BLaER1 treated with 17β-estradiol and CSF1 and Interleukin-3, amounts not matched to agents 10 nM and 100 nM (cell line): ENCODE measurements at regions not wholly inside any gene's neighbourhood (a gene's known extent, or its start where the extent isn't known, plus 50 kb on each side); places are given as distances from the start of the nearest gene placed in this dataset.

Experiments used
- H3K27ac ChIP-seq, 11 experiments: shearing (Covaris generic); formaldehyde crosslinking; 2 replicates each; pipeline ENCODE4 v1.8.1; 2022
- H3K27me3 ChIP-seq, 11 experiments: shearing (Covaris generic); formaldehyde crosslinking; 2 replicates each; pipeline ENCODE4 v1.8.1; 2022
- H3K36me3 ChIP-seq, 11 experiments: shearing (Covaris generic); formaldehyde crosslinking; 2 replicates each; pipeline ENCODE4 v1.8.1; 2022
- H3K4me1 ChIP-seq, 10 experiments: shearing (Covaris generic); formaldehyde crosslinking; 2 replicates each; pipeline ENCODE4 v1.8.1; 2022
- H3K4me2 ChIP-seq, 11 experiments: shearing (Covaris generic); formaldehyde crosslinking; 2 replicates each; pipeline ENCODE4 v1.8.1; 2022
- H3K4me3 ChIP-seq, 10 experiments: shearing (Covaris generic); formaldehyde crosslinking; 2 replicates each; pipeline ENCODE4 v1.8.1; 2022
- H3K9ac ChIP-seq, 11 experiments: shearing (Covaris generic); formaldehyde crosslinking; 2 replicates each; pipeline ENCODE4 v1.8.1; 2022
- H3K9me3 ChIP-seq, 11 experiments: shearing (Covaris generic); formaldehyde crosslinking; replicated peaks in 1 of 11; 2 replicates each; pipeline ENCODE4 v1.8.1; 2022
- H4K20me1 ChIP-seq, 11 experiments: shearing (Covaris generic); formaldehyde crosslinking; 2 replicates each; pipeline ENCODE4 v1.8.1; 2022
- Cebpa-rat ChIP-seq, 11 experiments: shearing (Covaris generic); IDR thresholded peaks; 2 replicates each; pipeline ENCODE4 v1.8.1; 2022

DNA sequence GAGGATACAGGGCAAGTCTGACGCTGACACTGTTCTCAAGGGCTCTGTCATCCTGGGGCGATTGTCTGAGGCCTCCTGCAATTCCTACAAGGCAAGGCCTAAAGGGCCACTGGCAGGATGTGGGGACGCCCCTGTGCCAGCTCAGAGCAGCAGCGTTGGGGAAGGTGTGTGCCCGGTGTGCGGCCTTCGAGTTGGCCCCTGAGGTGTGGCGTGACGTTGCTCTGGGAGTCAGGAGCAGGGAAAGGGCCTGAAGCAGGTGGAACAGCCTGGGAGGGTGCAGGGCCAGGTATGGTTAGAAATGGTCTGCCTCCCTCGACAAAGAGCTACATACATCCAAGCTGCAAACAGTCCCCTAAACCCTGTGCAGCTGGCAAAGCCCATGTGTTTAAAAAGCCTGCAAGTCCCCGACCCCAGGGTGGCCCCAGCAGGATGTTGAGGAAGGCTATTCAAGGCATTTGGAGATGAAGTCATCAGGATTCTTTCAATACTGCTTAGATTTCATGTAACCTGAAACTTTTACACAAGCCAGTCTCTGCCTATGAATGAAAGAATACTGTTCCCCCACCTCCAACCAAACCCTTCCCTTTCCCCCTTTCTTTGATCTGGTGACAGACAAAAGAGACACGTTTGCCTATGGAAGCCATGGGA is 142.5 kb upstream of the TNS3 start:
- Histone ChIP-seq H4K20me1 (no peaks in the 10 kb centered on the region), H3K9ac (peak overlapping the region in 3 of 11 experiments; percentile 33 to 37 (median 36); a peak in 4 of 22 replicates), H3K4me2 (peak overlapping the region in 10 of 11 experiments; percentile 12 to 91 (median 75); a peak in 19 of 22 replicates), H3K27me3 (no peaks in the 10 kb centered on the region), H3K27ac (peak overlapping the region in 5 of 11 experiments; percentile 34 to 57 (median 49); a peak in 6 of 22 replicates), H3K4me1 (peaks cover 12 to 35% (median 26%) of the 10 kb centered on the region in 10 experiments; a peak in 18 of 20 replicates), H3K36me3 (no peaks in the 10 kb centered on the region), H3K9me3 (no peaks in the 10 kb centered on the region), H3K4me3 (no peak overlapping the region)
- TF ChIP-seq Cebpa-rat (IDR thresholded peaks at IDR 0.05): no peak

DNA sequence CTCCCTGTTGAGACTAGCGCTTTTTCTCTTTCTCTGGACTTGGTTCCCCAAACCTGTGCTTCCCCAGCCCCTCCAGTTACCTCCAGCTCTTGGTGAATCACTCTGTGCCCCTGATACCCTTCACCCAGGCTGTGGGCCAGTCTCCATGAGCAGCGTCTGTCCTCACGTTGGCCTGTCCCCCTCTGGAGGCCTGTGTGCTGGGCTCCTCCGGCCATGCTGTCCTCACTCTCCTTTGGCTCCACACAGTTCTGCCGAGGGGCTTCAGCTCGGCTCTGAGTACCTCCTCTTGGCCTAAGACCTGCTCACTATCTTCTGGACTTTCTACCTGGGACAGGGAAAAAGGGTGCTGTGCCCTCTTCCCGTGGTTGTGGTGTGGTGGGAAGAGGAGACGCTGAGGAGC is 140.2 kb upstream of the TNS3 start:
- H4K20me1 ChIP-seq: no peaks in the 10 kb centered on the region
- H3K4me3 ChIP-seq: no peak overlapping the region
- no peak for TF ChIP-seq Cebpa-rat (IDR thresholded peaks at IDR 0.05)
- no peak overlapping the region for H3K4me2 ChIP-seq
- no peaks in the 10 kb centered on the region for H3K27me3 ChIP-seq
- H3K36me3 ChIP-seq: no peaks in the 10 kb centered on the region
- no peak overlapping the region for H3K27ac ChIP-seq
- no peak overlapping the region for H3K9ac ChIP-seq
- no peaks in the 10 kb centered on the region for H3K9me3 ChIP-seq
- peaks cover 12 to 35% (median 26%) of the 10 kb centered on the region in 10 experiments; a peak in 18 of 20 replicates for H3K4me1 ChIP-seq

DNA sequence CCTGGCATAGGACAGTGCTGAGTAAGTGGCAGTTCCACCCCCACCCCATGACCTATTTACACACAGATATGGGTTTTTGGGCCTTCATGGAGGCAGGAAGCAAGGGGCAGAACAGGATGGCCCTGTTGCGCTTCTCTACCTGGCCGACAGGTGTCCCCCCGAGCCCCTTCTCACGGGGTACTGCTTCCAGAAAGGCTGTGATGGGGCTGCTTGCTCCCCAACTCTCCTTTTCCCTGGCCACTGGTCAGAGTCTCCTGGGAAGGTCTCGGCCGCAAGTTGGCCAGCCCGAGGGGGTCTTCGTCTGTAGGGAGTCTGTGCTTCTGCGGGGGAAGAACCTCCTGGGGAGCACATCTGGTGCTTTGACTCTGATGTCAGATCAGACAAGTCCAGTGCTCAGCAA is 139.8 kb upstream of the TNS3 start:
- no peak overlapping the region for H3K4me2 ChIP-seq
- TF ChIP-seq Cebpa-rat (IDR thresholded peaks at IDR 0.05): no peak

DNA sequence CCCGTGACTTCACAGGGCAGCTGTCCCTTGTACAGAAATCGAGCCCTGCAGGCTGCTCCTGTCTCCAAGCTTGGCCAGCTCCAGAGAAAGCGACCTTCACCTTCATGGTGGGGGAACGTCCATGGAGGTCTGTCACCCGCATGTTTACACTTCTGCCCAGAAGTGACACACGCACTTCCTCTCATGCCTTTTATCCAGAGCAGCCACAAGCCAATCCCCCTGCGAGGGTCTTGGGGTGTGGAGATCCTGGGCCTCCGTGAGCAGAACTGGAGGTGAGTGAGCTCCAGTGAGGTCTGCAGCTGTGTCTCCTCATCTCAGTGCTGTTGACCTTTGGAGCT is 139.0 kb upstream of the TNS3 start:
- TF ChIP-seq Cebpa-rat (IDR thresholded peaks at IDR 0.05): no peak
- Histone ChIP-seq H3K27ac (no peak overlapping the region), H3K9me3 (no peaks in the 10 kb centered on the region), H3K4me2 (no peak overlapping the region), H3K4me3 (no peak overlapping the region), H4K20me1 (no peaks in the 10 kb centered on the region), H3K9ac (no peak overlapping the region), H3K27me3 (no peaks in the 10 kb centered on the region), H3K36me3 (no peaks in the 10 kb centered on the region), H3K4me1 (peaks cover 6 to 22% (median 20%) of the 10 kb centered on the region in 10 experiments; a peak in 18 of 20 replicates)

More for the DNA sequence above, 139.8 kb upstream of the TNS3 start:
- no peak overlapping the region for H3K4me3 ChIP-seq
- H3K27ac ChIP-seq: no peak overlapping the region
- H4K20me1 ChIP-seq: no peaks in the 10 kb centered on the region
- no peaks in the 10 kb centered on the region for H3K27me3 ChIP-seq
- H3K4me1 ChIP-seq: peaks cover 12 to 30% (median 26%) of the 10 kb centered on the region in 10 experiments; a peak in 18 of 20 replicates
- H3K9me3 ChIP-seq: no peaks in the 10 kb centered on the region
- no peaks in the 10 kb centered on the region for H3K36me3 ChIP-seq
- H3K9ac ChIP-seq: no peak overlapping the region

DNA sequence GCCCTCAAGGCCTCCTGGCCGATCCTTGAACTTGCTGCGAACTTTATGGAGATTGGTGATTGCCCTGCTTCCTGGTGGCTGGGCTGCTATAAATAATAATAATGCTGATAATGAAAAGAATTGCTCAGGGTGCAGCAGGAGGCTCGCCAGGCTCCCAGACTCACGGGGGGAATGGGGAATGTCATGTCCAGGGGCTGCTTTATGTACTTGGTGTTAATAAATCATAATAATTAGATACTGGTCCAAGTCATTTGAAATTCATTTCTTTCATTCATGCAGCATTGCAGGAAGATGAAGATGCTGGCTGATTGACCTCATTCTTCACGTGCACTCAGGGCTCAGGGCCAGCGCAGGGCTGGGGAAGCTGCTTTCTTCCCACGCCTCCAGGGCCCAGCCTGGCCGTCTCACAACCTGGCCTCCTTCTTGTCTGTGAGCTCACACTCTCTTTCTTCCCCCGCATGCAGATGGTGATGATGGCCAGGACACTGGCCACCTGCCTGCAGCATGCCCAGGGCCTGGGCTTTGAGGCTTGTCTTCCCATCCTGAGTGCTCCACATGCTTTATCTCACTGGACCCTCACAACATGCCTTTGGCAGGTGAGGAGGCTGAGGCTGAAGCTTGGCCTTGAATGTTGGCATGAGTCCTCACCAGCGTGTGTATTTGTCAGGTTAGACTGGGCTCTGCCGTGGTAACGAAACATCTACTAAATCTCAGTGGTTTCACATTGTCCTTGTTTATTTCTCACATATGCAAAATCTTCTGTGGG is 138.4 kb upstream of the TNS3 start:
- Histone ChIP-seq H3K9me3 (no peaks in the 10 kb centered on the region), H3K27me3 (no peaks in the 10 kb centered on the region), H4K20me1 (no peaks in the 10 kb centered on the region), H3K9ac (no peak overlapping the region), H3K36me3 (no peaks in the 10 kb centered on the region), H3K4me1 (peaks cover 3 to 20% (median 17%) of the 10 kb centered on the region in 10 experiments; a peak in 18 of 20 replicates), H3K27ac (no peak overlapping the region), H3K4me2 (no peak overlapping the region), H3K4me3 (no peak overlapping the region)
- no peak for TF ChIP-seq Cebpa-rat (IDR thresholded peaks at IDR 0.05)

DNA sequence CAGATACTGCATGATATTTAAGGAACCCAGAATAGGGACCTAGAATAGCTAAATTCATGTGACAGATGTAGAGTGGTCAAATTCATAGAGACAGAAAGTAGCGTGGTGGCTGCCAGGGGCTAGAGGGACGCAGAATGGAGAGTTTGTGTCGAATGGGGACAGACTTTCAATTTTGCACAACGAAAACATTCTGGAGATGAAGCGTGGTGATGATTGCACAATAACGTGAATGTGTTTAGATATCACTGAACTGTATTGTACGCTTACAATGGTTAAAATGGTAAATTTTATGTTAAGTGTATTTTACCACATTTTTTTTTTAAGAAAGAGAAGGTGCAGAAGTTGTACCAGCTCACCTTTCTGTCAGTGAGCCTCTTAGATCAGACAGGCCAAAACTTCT is 137.8 kb upstream of the TNS3 start:
- H3K9me3 ChIP-seq: no peaks in the 10 kb centered on the region

DNA sequence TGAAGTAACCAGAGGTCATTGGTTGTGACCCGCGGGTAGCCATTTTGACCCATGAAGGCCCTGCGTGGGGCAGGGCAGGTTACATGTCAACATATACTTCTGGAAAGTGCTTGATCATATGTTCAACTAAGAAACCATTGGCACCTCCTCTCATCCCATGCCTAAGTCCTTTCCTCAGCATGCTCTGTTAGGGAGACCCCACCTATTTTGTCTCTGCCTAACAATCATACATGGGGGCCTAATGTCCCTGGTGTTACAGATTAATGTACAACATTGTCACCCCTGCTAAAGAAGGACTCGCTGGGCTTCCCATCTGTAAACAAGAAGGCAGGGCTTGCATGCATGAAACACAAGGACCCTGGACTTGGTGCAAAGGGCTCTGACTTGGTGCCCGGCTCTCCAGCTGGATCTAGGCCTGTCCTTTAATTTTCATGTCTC is 133.7 kb upstream of the TNS3 start:
- no peak overlapping the region for H3K4me3 ChIP-seq
- H3K36me3 ChIP-seq: no peaks in the 10 kb centered on the region
- TF ChIP-seq Cebpa-rat (IDR thresholded peaks at IDR 0.05): no peak
- no peak overlapping the region for H3K27ac ChIP-seq
- H3K4me1 ChIP-seq: peaks cover 0 to 17% (median 11%) of the 10 kb centered on the region in 10 experiments; a peak in 13 of 20 replicates
- no peaks in the 10 kb centered on the region for H3K9me3 ChIP-seq
- H4K20me1 ChIP-seq: no peaks in the 10 kb centered on the region
- no peaks in the 10 kb centered on the region for H3K27me3 ChIP-seq
- H3K9ac ChIP-seq: no peak overlapping the region
- peak overlapping the region in 4 of 11 experiments; percentile 8 to 33 (median 18); a peak in 4 of 22 replicates for H3K4me2 ChIP-seq

More for the DNA sequence above, 137.8 kb upstream of the TNS3 start:
- no peaks in the 10 kb centered on the region for H4K20me1 ChIP-seq
- no peak overlapping the region for H3K27ac ChIP-seq
- H3K27me3 ChIP-seq: no peaks in the 10 kb centered on the region
- H3K4me3 ChIP-seq: no peak overlapping the region
- H3K36me3 ChIP-seq: no peaks in the 10 kb centered on the region
- no peak overlapping the region for H3K9ac ChIP-seq
- H3K4me2 ChIP-seq: no peak overlapping the region
- TF ChIP-seq Cebpa-rat (IDR thresholded peaks at IDR 0.05): peak in 8 of 11 experiments; percentile 11 to 84 (median 39); a peak in 6 of 22 replicates
- H3K4me1 ChIP-seq: peaks cover 0 to 20% (median 16%) of the 10 kb centered on the region in 10 experiments; a peak in 16 of 20 replicates

DNA sequence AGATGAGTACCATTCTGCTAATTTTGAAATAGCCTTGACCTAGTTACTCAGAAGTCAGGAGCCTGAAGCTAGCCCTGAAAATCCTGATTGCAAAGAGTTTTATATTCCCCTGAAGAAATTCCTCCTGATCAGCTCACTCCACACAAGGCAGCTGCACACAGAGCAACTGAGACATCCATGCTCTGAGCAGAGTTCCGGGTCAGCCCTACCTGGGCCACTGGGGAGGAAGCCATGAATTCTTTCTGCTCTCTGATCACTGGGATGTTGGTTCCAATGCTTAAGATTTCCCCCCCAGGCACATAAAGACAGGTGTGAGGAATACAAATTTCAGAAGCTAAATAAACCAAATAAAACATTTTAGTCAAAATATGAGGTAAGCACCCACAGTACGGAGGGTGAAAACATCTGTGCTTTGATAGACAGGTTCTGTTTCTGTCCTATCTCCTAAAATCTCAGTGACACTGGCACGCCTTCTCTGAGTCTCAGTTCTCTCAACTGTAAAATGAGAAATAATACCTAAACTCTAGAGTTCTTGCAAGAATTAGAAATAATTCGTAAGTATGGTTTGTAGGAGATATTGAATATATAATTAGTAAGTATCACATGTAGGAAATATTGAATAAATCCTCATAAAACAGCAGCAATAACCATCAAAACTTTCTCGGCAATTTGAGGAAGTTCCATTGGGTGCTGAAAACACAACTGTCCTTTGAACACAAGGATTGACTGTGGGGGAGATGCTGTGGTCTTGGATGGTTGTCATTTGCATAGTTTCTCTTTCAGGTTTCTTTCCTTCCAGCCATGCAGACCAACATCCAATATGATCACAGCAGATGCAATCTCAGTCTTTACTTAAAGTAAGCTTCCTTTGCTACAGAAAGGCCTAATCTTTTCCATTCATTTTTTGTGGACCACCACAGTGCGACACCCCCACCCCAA is 133.0 kb upstream of the TNS3 start:
- H4K20me1 ChIP-seq: no peaks in the 10 kb centered on the region
- TF ChIP-seq Cebpa-rat (IDR thresholded peaks at IDR 0.05): no peak
- no peak overlapping the region for H3K9ac ChIP-seq
- no peak overlapping the region for H3K4me3 ChIP-seq
- H3K27ac ChIP-seq: no peak overlapping the region
- no peaks in the 10 kb centered on the region for H3K9me3 ChIP-seq
- H3K36me3 ChIP-seq: no peaks in the 10 kb centered on the region
- no peaks in the 10 kb centered on the region for H3K27me3 ChIP-seq
- H3K4me2 ChIP-seq: peak overlapping the region in 8 of 11 experiments; percentile 11 to 45 (median 17); a peak in 10 of 22 replicates
- peaks cover 0 to 17% (median 11%) of the 10 kb centered on the region in 10 experiments; a peak in 13 of 20 replicates for H3K4me1 ChIP-seq
